GM19240 (cell line): ENCODE measurements at regions not wholly inside any gene's neighbourhood (a gene's known extent, or its start where the extent isn't known, plus 50 kb on each side); places are given as distances from the start of the nearest gene placed in this dataset.
"Not testable (repeated sequence)": the region's sequence is repeated elsewhere in the genome, so short reads cannot be mapped to it uniquely, and the experiment has no call there.

ENCODE experiments used
- DNase-seq: peaks from one replicate; pipeline ENCODE4 v3.0.0; 2011; ENCODE audit warnings: low spot score; ENCODE audit not compliant: insufficient read length

DNA sequence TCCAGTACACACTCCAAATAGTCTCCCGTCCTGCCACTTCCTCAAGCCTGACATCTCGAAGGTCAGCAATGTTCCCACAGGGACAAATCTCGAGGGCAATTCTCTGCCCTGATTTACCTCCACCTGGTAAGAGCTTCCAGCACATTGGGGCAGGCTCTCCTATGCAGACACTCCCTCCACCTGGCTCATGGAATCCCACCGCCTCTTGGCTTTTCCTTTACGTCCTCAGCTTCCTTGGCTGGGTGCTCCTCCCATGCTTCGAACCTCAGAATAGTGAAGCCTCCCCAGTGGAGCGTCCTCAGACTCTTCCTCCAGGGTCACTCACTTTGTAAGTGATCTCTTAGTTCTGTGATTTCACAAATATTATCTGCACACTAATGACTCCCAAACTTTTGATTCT, 205.2 kb upstream of the ECI2 start:
- no peak for DNase-seq

DNA sequence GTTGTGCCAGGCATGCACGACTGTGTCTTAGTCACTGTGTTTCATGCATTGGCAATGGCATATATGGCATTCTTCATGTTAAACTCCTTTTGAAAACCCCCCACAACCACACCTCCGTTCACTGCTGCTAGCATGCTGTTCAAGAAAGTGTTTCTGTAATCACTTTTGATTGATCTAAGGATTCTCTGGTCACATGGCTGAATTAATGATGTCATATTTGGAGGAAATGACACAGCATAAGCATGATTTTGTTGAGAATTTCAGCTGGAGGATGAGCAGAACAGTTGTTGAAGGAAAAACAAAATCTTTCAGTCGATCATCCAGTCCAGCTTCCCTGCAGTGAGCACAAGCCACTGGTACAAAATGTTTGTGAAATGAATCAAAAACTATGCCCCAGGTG, 203.5 kb upstream of the ECI2 start:
- no peak for DNase-seq

DNA sequence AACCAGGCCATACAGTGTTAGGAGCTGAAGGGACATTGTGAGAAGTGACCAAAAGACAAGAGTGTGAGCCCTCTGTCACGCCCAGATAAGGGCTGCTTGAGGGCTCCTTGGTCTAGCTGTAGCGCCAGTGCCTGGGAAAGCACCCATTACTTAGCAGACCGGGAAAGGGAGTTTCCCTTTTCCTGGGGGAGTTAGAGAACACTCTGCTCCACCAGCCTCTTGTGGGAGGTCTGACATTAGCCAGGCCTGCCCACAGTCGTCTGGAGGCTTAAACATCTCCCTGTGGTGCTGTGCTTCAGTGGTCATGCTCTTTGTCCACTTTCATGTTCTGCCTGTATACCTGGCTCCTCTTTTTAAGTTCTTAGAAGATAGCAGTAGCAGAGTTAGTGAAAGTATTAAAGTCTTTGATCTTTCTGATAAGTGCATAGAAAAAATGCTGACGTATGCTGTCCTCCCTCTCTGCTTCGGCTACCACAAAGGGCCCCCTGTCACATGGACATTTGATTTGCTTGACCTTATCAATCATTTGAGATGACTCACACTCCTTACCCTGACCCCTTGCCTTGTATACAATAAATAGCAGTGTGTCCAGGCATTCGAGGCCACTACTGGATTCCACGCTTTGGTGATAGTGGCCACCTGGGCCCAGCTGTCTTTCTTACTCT, 201.5 kb upstream of the ECI2 start:
- DNase-seq, result no peak

DNA sequence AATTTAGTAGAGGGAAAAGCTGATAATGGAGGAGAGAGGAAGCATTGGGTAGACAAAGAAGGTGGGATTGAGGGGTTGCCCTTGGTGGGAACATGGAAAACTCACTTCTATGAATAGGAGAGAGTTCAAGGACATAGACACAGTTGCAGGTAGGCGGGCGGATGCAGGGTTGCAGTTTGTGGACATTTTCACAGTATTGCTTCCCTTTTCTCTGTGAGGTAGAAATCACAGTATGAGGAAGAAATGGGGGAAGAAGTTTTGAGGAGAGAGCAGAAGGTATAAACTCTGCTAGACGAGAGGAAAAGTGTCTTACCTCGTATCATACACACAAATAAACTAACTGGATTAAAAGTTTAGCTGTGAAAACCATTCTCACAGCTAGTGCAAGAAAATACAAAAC, 200.7 kb upstream of the ECI2 start:
- DNase-seq, result no peak

DNA sequence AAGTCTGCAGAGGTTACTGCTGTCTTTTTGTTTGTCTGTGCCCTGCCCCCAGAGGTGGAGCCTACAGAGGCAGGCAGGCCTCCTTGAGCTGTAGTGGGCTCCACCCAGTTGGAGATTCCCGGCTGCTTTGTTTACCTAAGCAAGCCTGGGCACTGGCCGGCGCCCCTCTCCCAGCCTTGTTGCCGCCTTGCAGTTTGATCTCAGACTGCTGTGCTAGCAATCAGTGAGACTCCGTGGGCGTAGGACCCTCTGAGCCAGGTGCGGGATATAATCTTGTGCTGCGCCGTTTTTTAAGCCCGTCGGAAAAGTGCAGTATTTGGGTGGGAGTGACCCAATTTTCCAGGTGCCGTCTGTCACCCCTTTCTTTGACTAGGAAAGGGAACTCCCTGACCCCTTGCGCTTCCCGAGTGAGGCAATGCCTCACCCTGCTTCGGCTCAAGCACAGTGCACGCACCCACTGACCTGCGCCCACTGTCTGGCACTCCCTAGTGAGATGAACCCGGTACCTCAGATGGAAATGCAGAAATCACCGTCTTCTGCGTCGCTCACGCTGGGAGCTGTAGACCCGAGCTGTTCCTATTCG, 198.9 kb upstream of the ECI2 start:
- DNase-seq, result not testable (repeated sequence)

DNA sequence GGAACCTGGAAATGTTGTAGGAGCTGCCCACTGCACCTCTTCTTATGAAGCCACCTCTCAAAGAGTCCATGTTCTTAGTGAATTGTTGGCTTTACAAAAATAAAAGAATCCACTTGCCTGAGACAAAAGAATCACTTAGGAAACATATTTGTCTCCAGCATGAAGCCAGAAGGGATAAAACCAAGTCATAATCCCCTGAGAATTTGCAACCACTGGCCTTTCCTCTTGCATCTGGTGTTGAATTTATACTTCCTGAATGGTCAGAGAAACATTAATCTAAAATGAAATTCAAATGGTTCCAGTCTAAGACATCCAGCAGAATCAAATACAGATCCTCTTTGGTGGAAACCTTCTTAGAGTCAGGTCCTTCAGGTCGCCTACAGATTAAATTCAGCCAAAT, 192.5 kb upstream of the ECI2 start:
- no peak for DNase-seq

DNA sequence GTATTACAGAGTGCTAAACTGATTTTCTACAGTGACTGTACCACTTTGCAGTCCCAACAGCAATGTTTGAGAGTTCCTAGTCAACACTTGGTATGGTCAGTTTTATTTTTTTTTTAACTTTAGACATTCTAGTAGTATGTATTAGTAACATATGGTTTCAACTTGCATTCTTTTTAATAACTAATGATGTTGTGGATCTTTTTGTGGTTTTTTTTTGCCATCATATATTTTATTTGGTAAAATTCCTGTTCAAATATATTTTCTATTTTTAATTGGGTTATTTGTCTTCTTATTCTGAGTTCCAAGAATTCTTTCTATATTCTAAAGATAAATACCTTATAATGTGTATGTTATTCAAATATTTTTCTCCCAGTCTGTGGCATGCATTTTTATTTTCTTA, 189.4 kb upstream of the ECI2 start:
- DNase-seq, result no peak

DNA sequence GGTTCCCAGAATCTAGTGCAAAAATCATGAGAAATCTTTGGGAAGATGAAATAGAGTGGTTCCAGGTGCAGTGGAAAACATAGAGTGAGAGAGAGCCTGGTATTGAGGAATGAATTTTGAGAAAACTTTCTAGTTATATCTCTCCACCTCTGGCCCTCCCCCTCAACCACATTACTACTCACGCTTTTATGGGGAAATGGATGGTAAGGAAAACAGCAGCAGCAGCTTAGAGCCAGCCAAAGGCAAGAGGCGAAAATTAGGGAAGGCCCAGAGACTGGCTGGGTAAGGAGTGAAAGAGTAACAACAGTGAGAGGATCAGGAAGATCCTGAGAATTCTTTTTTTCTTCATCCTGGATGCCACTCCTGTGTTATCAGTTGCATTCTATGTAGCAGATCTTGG, 187.9 kb upstream of the ECI2 start:
- no peak for DNase-seq

DNA sequence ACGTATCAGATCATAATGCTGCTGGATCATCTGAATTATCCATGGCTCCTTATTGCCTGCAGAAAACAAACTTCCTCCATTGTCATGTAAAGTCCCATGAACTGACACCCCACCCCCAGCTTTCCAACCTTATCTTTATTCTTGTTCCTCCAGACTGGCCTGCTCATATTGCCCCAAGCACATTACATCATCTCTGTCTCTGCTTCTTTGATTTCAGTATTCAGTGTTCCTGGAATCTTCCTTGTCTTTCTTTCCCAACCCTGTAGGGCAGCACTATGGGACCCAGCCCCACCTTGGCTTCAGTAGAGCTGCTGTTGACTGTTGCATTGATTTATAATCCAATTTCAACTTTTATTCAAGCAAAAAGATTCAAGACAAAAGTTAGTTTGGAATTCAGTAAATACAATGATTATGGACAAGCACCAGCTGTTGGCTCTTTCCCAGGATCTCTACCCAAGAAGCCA, 187.5 kb upstream of the ECI2 start:
- DNase-seq, result no peak

DNA sequence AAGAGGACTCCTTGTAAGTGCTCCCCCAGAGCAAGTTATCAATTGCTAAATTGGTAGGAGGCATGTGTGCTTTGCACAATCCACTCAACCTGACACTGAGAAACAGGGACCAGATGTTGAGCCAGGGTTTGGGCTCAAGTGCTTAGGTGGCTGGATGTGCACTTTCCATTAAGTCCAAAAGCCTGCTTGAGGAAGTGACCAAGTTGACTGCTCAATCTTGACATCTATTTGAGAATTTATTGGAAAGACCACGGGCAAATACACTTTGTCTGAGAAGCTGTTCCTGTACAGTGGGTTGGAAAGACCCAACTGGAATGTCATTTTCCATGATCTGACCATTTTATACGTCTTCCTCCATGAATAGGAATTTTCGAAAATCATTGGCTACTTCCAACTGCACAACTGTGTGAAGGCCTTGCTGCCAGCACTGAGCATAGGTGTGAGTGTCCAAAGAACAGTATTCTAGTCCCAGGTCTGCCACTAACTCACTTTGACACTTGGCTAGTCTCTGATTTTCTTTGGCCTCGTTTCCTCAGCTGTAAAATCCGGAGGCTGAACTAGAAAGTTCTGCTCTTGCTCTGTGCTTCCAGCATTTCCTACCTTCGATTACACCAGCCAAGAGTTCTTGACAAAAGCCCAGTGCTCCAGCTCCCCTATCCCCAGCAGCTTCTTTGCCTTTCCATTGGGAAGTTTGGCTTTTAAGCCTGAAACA, 186.9 kb upstream of the ECI2 start:
- DNase-seq, result no peak

DNA sequence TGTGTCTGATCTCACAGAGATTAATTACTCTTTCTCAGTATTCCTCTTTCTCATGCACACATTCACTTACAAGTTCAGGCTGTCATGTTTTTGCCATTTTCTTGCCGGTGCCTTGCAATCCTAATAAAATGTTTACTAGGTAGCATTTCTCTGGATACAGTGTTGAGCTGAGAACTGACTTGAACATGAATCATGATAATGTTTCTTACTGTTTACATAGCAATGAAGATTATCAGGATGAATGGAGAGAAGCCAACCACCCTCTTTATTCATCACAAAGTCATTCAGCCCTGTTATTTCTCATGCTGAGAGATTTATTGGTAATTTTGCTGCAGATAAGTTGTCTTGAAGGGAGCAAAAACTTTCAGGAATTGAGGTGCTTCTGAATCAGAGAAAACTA, 185.5 kb upstream of the ECI2 start:
- DNase-seq, result no peak

DNA sequence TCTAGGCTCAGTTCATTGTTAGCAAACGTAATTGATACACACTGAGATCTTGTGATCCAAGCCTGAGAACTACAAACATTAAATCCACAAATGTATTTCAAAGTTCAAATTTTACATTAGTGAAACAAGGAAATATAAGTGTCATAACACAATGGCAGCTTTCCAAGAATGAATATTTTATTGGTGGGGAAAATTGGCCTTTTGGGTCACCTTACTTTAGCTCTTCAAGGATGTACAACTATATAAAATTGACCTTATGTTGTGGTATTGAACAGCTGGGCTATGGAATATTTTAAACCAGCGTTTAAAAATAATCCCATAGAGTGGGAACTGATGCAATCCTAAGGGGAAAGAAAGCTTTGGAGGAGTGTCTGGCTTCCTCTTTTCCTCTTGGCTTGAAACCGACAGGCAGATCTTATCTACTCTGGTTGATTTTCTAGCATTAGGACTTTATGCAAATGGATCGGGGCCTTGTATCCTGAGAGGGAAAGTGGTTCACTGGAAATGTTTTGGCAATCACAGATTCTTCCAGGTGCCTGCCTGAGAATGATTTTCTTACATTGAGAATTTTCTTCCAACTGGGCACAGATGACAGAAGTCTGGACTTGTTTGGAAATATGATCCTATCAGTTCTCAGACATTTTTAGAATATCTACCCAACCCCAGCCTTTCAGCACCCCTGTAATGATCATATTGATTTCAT, 184.8 kb upstream of the ECI2 start:
- DNase-seq, result no peak

DNA sequence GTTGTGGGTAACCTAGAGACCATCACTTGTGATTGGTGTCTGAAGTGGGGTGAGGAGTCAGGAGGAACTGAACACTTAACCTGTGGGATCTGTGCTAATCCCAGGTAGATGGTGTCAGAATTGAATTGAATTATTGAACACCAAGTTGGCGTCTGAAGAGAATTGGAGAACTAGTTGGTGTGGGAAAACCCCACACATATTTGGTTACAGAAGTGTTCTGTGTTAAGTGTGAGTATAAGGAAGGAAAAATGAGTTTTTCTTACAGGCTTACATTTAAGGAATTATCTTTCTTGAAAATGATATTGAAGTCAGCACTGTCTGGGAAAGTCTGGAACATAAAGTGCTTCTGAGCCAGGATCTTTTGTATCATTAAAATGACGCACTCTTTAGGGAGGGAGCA, 182.9 kb upstream of the ECI2 start:
- no peak for DNase-seq

DNA sequence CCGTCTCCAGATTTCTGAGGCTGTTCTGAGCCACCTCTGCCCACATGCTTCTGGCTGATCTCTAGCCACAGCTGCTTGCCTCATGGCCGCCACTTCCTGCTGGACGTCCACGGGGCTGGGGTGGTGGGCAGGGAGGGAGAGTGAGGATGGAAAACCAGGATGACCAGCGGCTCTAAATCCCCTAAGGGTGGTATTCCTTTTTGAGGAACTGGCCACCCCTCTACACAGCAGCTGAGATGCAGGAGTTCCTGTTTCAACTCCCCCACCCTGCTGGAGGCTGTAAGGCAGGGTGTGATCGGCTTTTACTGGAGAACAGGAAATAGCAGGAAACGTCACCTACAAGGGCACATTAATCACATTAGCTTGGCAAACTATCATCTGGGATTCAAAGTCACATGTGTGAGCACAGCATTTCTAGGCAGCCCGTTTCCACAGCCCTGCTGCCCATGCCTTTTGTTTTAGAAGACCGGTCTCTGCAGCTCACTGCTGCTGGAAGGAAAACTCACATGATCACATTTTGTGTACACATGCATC, 181.6 kb upstream of the ECI2 start:
- no peak for DNase-seq

DNA sequence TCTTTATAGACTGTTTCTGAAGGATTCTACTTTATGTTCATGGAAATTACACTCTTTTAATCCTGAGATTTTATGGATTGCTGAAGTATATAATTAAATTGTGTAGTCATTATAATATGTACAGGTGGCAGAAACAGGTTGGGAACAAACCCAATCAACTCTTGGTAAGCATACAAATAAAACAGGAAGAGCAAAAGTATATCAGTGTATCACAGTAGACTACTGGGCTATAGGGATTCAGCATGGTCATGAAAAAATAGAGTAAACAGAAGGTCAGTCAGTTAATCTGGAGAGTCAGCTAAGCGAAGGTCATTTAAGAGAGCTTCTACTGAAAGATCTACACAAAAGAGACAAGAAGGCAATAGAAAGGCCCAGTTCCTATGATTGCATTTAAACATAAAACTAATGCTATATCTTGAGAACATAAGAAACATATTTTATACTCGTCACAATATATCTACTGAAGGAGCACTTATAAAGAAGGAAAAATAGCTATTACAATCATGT, 178.9 kb upstream of the ECI2 start:
- no peak for DNase-seq

DNA sequence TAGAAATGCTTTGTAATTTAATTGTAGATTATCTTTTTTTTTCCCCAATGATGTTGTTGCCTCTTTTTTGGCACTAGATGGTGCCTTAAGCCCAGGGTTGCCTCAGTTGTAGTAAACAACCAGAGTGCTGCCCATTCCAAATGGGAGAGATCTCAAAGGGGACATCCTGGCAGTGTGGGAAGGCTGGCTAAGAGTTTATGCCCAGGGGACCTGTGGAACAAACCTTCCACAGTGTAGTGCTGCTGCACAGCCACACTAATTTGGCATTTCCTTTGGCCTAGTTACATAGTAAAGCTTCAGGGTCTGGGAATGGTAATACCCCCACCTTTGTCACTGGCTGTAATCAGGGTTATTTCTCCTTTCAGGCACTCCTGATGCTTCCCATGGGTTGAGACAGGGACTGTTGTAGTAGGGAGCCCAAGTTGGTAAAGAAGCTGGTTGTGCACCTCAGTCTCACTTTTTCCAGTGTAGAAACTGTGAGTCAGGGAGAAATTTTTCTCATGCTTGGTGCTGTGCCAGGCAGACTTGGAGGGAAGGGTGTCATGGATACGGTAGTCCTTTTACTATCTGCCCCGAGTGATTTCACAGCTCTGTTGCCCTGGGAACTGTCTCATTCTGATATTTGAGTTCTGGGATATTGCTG, 177.8 kb upstream of the ECI2 start:
- no peak for DNase-seq

DNA sequence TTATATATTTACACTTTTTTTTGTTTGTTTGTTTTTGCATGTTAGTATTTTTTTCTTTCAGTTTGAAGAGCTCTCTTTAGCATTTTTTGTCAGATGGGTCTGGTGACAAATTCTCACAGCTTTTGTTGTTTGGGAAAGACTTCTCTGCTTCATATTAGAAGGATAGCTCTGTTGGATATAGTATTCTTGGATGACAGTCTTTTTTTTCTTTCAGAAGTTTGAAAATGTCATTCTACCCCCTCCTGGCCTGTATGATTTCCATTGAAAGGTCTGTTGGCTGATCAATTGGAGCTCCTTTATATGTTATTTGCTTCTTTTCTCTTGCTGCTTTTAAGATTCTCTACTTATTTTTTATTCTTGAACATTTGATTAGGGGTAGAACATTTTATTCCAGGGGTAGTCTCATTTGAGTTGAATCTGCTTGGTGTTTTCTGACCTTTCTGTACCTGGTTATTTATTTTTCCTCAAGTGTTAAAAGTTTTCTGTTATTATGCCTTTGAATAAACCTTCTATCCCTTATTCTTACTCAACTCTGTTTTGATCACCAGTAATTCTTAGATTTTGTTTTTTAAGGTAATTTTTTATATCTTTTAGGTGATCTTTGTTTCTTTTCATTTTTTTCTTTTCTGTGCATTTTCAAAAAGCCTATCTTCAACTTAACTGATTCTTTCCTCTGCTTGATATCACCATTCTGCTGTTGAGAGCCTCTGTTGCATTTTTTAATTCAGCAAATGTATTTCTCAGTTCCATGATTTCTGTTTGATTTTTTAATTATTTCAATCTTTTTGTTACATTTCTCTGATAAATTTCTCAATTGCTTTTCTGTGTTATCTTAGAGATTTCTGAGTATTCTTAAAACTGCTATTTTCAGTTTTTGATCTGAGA, 176.8 kb upstream of the ECI2 start:
- no peak for DNase-seq

DNA sequence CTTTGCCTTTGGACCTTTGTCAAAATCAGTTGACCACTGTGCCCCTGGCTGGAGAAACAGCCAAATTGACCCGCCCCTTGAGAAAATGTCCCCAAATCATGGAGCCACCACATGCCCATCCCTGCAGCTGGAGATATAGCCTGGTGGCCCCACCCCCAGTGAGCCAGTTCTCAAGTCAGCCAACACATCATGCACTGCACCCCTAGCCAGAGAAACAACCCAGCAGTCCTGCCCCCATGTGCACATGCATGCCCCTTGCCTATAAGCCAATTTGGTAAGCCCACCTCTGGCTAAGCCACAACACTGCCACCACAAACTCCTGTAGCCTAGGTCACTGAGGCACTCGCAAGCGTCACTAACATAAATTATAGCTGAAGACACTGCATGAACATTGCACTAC, 174.2 kb upstream of the ECI2 start:
- DNase-seq, result no peak

DNA sequence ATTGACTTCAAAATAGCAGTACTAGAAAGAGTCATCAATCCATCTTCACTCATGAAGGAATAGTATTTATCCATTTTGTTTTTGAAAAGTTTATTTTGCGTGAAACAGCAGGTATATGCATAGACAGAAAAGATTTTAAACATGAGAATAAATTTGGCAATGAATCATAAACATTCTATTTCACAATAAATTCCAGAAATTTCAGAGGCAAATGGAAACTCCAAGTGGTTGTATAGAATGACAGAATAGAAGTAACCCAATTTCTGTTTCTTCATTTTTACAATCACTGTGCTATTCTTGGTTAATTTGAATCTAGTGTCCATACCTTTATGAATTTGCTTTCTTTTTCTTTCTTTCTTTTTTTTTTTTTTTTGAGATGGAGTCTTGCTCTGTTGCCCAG, 173.0 kb upstream of the ECI2 start:
- no peak for DNase-seq

DNA sequence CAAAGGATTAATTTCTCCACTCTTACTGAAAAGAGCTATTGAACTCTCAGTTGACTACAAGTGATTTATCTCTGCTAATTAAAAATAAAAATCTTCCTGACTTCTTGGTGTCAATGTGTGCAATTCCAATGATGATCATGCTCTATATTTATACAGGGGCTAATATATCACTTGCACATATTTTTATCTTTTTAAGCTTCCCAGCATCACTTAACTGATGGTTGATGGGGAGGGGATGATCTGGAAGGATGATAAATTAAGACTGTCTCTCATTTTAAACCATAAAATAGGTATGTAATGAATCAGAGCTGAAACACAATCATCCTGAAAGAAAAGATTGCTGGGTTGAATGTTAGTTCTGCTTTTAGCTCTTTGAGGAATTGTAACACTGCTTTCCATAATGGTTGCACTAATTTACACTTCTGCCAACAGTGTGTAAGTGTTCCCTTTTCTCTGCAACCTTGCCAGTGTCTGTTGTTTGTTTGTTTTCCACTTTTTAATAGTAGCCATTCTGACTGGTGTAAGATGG, 169.6 kb upstream of the ECI2 start:
- no peak for DNase-seq
